KOPT-K1 (cell line): ENCODE measurements at regions not wholly inside any gene's neighbourhood (a gene's known extent, or its start where the extent isn't known, plus 50 kb on each side); places are given as distances from the start of the nearest gene placed in this dataset.

ENCODE experiments used
- H3K27ac ChIP-seq: fragments of 200-600 bp; sonication (generic); 2 replicates; pipeline ENCODE4 v1.5.1; 2016; ENCODE audit warnings: antibody characterized with exemption, mild to moderate bottlenecking, low read depth, low read length; ENCODE audit not compliant: poor library complexity, severe bottlenecking
- H3K36me3 ChIP-seq: fragments of 200-600 bp; sonication (generic); 2 replicates; pipeline ENCODE4 v1.5.1; 2017; ENCODE audit warnings: antibody characterized with exemption, mild to moderate bottlenecking, low read length, moderate library complexity; ENCODE audit not compliant: insufficient read depth
- H3K9me3 ChIP-seq: fragments of 200-600 bp; sonication (generic); 2 replicates; pipeline ENCODE4 v1.5.1; 2017; ENCODE audit warnings: antibody characterized with exemption, low read length, mild to moderate bottlenecking; ENCODE audit not compliant: insufficient read depth, poor library complexity, severe bottlenecking

- Histone ChIP-seq H3K36me3 (no peaks in the 10 kb centered on the region), H3K9me3 (no peaks in the 10 kb centered on the region)
Measured at GRCh38 chr14:22163051-22163450, 426.0 kb downstream of the DAD1 start.

GRCh38 chr14:22159957-22160356, 429.1 kb downstream of the DAD1 start:
- H3K27ac ChIP-seq = peak overlapping the region; percentile 32
- no peaks in the 10 kb centered on the region for H3K9me3 ChIP-seq
- H3K36me3 ChIP-seq = no peaks in the 10 kb centered on the region

More at GRCh38 chr14:22163051-22163450, 426.0 kb downstream of the DAD1 start:
- peak overlapping the region; percentile 46 for H3K27ac ChIP-seq

- no peaks in the 10 kb centered on the region for H3K9me3 ChIP-seq
- H3K36me3 ChIP-seq = no peaks in the 10 kb centered on the region
- H3K27ac ChIP-seq = peak overlapping the region; percentile 32
Measured at GRCh38 chr14:22159099-22159498, 429.9 kb downstream of the DAD1 start.

GRCh38 chr14:22158560-22158959, 430.5 kb downstream of the DAD1 start:
- no peaks in the 10 kb centered on the region for H3K9me3 ChIP-seq
- H3K27ac ChIP-seq = no peak overlapping the region
- no peaks in the 10 kb centered on the region for H3K36me3 ChIP-seq

GRCh38 chr14:22155571-22155970, 433.5 kb downstream of the DAD1 start:
- H3K9me3 ChIP-seq = no peaks in the 10 kb centered on the region
- H3K27ac ChIP-seq = no peak overlapping the region

GRCh38 chr14:22152903-22153302, 436.1 kb downstream of the DAD1 start:
- Histone ChIP-seq H3K9me3 (no peaks in the 10 kb centered on the region), H3K27ac (no peak overlapping the region), H3K36me3 (no peaks in the 10 kb centered on the region)

More at GRCh38 chr14:22155571-22155970, 433.5 kb downstream of the DAD1 start:
- H3K36me3 ChIP-seq = no peaks in the 10 kb centered on the region

GRCh38 chr14:22152161-22152870, 436.7 kb downstream of the DAD1 start:
- no peaks in the 10 kb centered on the region for H3K36me3 ChIP-seq
- no peak overlapping the region for H3K27ac ChIP-seq
- H3K9me3 ChIP-seq = no peaks in the 10 kb centered on the region

- no peaks in the 10 kb centered on the region for H3K9me3 ChIP-seq
Measured at GRCh38 chr14:22151121-22151520, 437.9 kb downstream of the DAD1 start.

GRCh38 chr14:22149058-22149457, 440.0 kb downstream of the DAD1 start:
- H3K36me3 ChIP-seq = no peaks in the 10 kb centered on the region
- H3K27ac ChIP-seq = no peak overlapping the region
- H3K9me3 ChIP-seq = no peaks in the 10 kb centered on the region

More at GRCh38 chr14:22151121-22151520, 437.9 kb downstream of the DAD1 start:
- no peak overlapping the region for H3K27ac ChIP-seq
- H3K36me3 ChIP-seq = no peaks in the 10 kb centered on the region

GRCh38 chr14:22147716-22148115, 441.3 kb downstream of the DAD1 start:
- no peaks in the 10 kb centered on the region for H3K36me3 ChIP-seq
- H3K9me3 ChIP-seq = no peaks in the 10 kb centered on the region
- no peak overlapping the region for H3K27ac ChIP-seq

- H3K27ac ChIP-seq = no peak overlapping the region
- no peaks in the 10 kb centered on the region for H3K9me3 ChIP-seq
- no peaks in the 10 kb centered on the region for H3K36me3 ChIP-seq
Measured at GRCh38 chr14:22143363-22143762, 445.7 kb downstream of the DAD1 start.

- Histone ChIP-seq H3K36me3 (no peaks in the 10 kb centered on the region), H3K9me3 (peaks cover 4% of the 10 kb centered on the region), H3K27ac (no peak overlapping the region)
Measured at GRCh38 chr14:22140633-22141032, 448.4 kb downstream of the DAD1 start.

GRCh38 chr14:22131749-22132476, 457.1 kb downstream of the DAD1 start:
- peaks cover 13% of the 10 kb centered on the region for H3K9me3 ChIP-seq
- H3K36me3 ChIP-seq = no peaks in the 10 kb centered on the region
- H3K27ac ChIP-seq = no peak overlapping the region

- peak overlapping the region; percentile 45 for H3K27ac ChIP-seq
- peaks cover 4% of the 10 kb centered on the region for H3K9me3 ChIP-seq
- no peaks in the 10 kb centered on the region for H3K36me3 ChIP-seq
Measured at GRCh38 chr14:22124073-22124613, 450.5 kb upstream of the OR4E1 start.

GRCh38 chr14:22122829-22123560, 449.4 kb upstream of the OR4E1 start:
- Histone ChIP-seq H3K9me3 (no peaks in the 10 kb centered on the region), H3K27ac (peak overlapping the region; percentile 4), H3K36me3 (no peaks in the 10 kb centered on the region)
